ENCODE measurements at regions not wholly inside any gene's neighbourhood (a gene's known extent, or its start where the extent isn't known, plus 50 kb on each side); places are given as distances from the start of the nearest gene placed in this dataset.

DNA sequence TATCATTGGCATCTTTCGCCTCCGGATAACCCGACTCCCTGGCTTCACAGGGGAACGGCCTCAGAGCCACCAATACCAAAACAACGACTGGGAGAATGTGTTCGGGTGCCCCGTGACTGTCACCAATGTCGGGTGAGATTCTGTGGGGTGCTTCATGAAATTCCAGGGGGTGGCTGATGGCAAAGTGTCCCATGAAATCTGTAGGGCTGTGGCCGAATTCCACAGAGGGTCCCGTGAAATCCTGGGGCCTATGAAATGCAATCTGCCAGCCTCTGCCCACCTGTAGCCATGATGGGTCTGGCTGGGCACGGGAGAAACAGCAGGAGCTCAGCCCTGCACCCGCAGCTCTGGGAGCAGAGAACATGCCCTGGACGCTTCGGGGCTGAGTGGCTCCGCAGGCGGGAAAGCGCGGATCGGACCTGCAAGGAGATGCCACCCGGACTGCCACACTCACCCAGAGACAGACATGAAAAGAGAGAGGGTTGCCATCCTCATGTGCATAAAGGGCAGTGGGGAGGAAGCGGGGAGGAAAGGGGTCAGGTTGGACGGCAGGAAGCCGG, 192.4 kb downstream of the OLFM1 start:
- Histone ChIP-seq H2BK15ac (ENCODE audit: low read depth, low read length) (no peak overlapping the region), H3K18ac (ENCODE audit: low read depth, low read length) (no peak overlapping the region), H2AK5ac (ENCODE audit: low read depth, low read length) (no peak overlapping the region), H3K9ac (ENCODE audit: low read depth, low read length) (no peak overlapping the region), H2BK5ac (ENCODE audit: low read depth, low read length, poor library complexity, severe bottlenecking) (no peak overlapping the region), H2AFZ (replicated peaks; ENCODE audit: low read length, poor library complexity) (no peak overlapping the region), H2BK20ac (ENCODE audit: low read depth, low read length) (no peak overlapping the region), H3K23ac (ENCODE audit: low read depth, low read length) (no peak overlapping the region), H3K4me3 (ENCODE audit: insufficient read depth, low read depth, low read length) (no peak overlapping the region), H3K14ac (replicated peaks; ENCODE audit: low read depth, low read length) (no peak overlapping the region), H3K4me1 (ENCODE audit: control insufficient read depth, insufficient read depth, low read length) (no peaks in the 10 kb centered on the region), H3K27me3 (ENCODE audit: control insufficient read depth, insufficient read depth, low read length) (no peaks in the 10 kb centered on the region), H4K5ac (ENCODE audit: low read depth, low read length) (no peak overlapping the region), H3K27ac (ENCODE audit: insufficient read depth, low read length) (no peak overlapping the region), H3K79me1 (ENCODE audit: low read depth in 1 of 2, low read length in 2 of 2) (no peaks in the 10 kb centered on the region), H4K20me1 (ENCODE audit: insufficient read depth, low read length) (no peaks in the 10 kb centered on the region), H4K91ac (ENCODE audit: insufficient read depth, low read depth, low read length) (no peak overlapping the region), H3K56ac (ENCODE audit: extremely low read depth, insufficient read depth, low read length) (no peak overlapping the region), H3K4ac (ENCODE audit: low read depth, low read length) (no peak overlapping the region), H2BK120ac (ENCODE audit: low read depth, low read length) (no peak overlapping the region), H3K9me3 (ENCODE audit: control insufficient read depth, insufficient read depth, low read length) (peaks cover 39% of the 10 kb centered on the region), H3K9me1 (ENCODE audit: insufficient read depth, low read length) (no peaks in the 10 kb centered on the region), H3K4me2 (ENCODE audit: low read depth, low read length) (no peak overlapping the region), H2AK9ac (replicated peaks; ENCODE audit: low read depth, low read length, poor library complexity) (no peak overlapping the region), H4K8ac (ENCODE audit: low read depth in 2 of 2, low read length in 2 of 2) (no peak overlapping the region), H3K36me3 (ENCODE audit: control insufficient read depth, insufficient read depth, low read length) (no peaks in the 10 kb centered on the region)
- dilution Hi-C loops (cut with HindIII; ENCODE audit: low sequenced_read_pairs, unreplicated experiment) (no loop called here), intact Hi-C loops (cut with micrococcal nuclease) (no loop called here), in situ Hi-C loops (cut with MboI; ENCODE audit: low sequenced_read_pairs) (no loop called here)
- TF ChIP-seq MAFK (IDR thresholded peaks at IDR 0.05; ENCODE audit: low read depth, low read length) (no peak), ELK1 (IDR thresholded peaks at IDR 0.05; ENCODE audit: borderline replicate concordance, low read depth, low read length) (no peak), RAD21 (IDR thresholded peaks at IDR 0.05; ENCODE audit: low read length) (no peak)
- ChIA-PET POLR2A (ENCODE audit: unreplicated experiment) (no interaction called here), CTCF (no interaction called here)
- ATAC-seq (ENCODE audit: low read depth): no peak
- DNase-seq: no peak
- 79% methylated on average over 3 of the region's 23 CpGs; no CpG with 5 or more reads in 1 of the 2 experiments for WGBS, 2 experiments (ENCODE audit: extremely low coverage in 2 of 2, insufficient read length in 1 of 2)
- no TSS peak for BruUV-seq (replicated peaks)

Data from IMR-90 (cell line).